GM19463 (cell line): ENCODE measurements at regions not wholly inside any gene's neighbourhood (a gene's known extent, or its start where the extent isn't known, plus 50 kb on each side); places are given as distances from the start of the nearest gene placed in this dataset.

Experiments
- ATAC-seq: cut with Tn5 transposase; IDR thresholded peaks from one replicate; pipeline ENCODE4 v1.9.1; 2021; ENCODE audit warnings: mild to moderate bottlenecking, moderate library complexity; ENCODE audit not compliant: unreplicated experiment

DNA sequence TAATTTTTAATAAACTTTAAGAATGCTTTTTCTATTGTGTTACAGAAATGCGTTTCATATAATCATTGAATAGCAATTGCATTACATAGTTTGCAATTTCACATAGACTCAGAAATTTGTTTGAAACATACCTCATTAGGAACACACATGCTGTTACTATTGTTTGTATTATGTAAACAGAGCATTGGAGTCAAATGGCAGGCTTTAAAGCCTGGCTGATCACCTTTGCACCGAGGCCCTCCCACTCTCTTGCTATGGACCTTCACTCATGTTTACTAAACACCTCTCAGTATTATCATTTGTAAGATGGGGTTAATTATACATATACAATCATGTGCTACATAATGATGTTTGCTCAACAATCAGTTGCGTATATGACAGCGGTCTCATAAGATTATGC, 203.6 kb upstream of the NPSR1 start:
- no peak for ATAC-seq

DNA sequence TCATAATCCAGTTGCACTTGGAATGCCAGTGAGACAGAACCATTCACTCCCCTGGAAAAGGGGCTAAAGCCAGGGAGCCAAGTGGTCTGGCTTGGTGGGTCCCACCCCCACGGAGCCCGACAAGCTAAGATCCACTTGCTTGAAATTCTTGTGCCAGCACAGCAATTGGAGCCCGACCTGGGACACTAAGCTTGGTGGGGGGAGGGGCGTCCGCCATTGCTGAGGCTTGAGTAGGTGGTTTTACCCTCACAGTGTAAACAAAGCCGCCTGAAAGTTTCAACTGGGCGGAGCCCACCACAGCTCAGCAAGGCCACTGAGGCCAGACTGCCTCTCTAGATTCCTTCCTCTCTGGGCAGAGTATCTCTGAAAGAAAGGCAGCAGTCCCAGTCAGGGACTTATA, 200.7 kb upstream of the NPSR1 start:
- no peak for ATAC-seq

DNA sequence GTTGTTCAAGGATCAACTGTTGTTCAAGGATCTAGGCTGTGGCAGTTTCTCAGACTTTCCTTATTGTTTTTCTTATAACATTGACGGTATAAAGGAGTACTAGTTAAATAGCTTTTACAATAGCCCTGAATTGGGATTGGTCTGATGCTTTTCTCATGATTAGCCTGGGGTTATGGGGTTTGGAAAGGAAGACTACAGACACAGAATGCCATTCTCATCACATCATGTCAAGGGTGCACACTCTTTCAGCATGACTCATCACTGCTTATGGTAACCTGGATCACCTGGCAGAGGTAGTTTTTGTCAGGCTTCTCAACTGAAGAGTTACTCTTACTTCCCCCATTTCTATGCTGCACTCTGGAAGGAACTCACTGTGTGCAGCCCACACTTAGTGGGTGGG, 194.2 kb upstream of the NPSR1 start:
- ATAC-seq: no peak

DNA sequence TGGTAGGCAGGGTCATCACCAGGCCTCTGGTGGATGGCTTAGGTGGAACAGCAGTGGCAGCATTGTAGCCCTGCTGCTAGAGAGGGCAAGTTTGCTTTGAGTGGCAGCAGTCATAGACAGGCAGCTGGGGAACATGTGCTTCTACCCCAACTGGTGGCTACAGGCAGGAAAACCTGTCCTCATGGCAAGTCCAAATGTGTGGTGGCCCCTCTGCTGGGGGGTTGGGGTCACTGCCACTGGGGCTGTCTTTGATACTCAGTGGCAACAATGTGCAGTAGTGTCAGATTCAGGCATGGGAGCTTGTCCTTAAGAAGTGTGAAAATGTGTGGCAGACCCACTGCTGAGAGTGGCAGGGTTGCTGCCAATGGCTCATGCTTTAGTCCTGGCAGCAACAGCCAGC, 186.2 kb upstream of the NPSR1 start:
- no peak for ATAC-seq

DNA sequence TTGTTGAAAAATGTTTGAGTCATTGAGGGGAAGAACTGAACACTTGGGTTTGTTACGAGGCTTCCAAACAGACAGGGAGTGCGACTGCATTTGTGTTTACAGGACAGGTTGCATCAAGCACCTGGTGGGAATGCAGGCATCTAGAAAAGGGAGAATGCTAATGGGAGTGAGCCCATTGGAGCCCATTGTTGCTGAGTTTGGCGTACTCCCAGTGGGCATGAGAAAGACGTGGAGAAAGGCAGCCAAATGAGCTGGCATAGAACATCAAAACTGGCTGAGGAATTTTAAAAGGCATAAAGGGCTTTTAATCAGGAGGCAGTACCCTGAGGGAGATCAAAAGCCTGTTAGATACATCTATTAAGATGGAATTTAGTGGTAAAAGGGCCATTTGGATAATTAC, 171.6 kb upstream of the NPSR1 start:
- ATAC-seq: no peak

DNA sequence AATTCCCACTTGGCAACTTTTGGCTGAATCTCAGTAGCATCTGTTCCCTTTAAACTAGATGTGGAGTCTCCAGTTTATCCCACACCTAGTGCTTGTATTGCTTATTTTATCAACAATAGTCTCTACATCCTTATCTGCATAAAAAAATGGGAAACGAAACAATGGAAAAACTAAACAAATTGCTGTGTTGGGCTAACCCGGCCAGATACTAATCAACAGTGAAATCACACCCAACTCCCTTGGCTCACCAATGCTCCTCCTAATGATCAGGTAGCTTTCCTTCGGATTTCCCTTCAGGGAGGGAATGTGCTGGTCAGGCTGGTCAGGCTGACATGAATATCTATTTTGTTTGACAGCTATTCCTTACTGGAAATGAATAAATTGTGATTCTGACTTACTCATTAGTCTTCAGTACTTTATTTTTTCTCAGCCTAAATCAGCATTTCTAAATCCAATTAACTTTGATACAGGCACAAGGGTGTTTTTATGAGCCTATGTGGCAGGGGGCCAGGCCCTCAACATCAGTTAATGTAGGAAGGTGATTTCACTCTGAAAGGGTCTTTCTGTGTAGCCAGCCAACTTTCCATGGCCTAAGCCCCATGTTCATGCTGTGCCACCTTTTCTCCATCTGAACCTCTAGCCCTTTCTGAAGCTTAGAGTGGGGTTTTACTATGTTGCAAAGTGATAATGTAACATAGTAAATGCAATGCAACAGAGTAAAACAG, 170.5 kb upstream of the NPSR1 start:
- ATAC-seq: no peak

DNA sequence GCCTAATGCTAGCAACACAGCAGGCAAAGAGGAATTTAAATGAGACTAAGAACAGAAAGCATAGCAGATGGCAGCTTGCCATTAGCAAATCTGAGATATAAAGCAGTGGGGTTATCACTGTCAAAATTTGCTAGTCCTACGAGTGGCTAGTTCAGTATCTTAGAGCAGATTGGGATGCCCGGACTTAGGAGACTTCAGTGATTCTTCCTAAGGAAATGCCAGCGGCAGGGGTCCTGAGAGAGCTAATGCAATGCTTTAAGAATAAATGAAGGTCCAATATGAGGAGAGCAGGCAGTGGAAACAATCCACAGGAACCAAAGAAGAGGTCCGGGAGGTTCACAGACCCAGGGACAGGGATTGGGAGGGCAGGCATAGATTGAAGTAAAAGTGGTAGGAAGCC, 169.3 kb upstream of the NPSR1 start:
- no peak for ATAC-seq

DNA sequence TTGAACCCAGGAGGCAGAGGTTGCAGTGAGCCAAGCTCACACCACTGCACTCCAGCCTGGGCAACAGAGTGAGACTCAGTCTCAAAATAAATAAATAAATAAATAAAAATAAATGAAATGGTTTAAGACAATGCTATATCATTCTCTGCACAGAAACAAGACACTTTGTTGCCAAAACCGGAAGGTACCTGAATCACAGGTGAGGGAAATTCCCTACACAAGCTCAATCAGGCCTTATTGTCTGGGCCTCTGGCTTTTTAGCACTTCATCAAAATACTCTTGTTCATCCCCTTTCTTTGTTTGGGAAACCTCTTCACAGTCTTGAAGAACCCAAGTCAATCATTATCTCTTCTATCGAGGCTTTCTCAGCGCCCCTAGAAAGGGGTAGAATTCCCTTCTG, 166.1 kb upstream of the NPSR1 start:
- no peak for ATAC-seq

DNA sequence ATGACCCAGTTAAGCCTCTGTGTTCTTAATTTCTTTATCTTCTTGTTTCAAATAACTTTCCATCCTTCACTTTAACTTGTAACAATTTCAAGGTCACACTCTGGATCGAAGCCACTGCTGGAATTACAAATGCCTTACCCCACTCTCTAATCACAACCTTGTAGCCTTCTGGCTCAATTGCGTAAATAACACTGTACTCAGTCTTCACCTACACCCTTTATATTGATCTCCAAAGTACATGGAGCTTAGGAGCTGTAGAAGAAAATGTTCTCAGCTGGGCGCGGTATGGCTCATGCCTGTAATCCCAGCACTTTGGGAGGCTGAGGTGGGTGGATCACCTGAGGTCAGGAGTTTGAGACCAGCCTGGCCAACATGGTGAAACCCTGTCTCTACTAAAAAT, 164.3 kb upstream of the NPSR1 start:
- ATAC-seq: no peak

DNA sequence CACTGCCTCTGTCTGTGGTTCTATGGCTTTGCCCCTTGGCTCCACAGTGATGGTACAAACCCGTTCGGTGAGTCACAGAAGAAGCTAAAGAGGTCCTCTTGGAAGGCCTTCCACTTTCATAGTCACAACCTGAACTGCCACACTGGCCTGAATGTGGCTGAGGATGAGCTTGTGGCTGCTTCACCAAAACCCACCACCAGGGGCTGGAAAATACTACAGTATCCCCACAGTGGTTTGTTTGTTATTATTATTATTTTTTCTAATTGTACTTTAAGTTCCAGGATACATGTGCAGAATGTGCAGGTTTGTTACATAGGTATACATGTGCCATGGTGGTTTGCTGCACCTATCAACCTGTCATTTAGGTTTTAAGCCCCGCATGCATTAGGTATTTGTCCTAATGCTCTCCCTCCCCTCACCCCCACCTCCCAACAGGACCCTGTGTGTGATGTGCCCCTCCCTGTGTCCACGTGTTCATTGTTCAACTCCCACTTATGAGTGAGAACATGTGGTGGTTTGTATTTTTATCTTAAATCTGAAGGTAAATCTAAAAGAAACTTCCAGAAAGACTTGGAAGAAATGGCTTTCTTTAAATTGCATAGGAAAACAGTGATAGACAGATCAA, 160.8 kb upstream of the NPSR1 start:
- no peak for ATAC-seq

DNA sequence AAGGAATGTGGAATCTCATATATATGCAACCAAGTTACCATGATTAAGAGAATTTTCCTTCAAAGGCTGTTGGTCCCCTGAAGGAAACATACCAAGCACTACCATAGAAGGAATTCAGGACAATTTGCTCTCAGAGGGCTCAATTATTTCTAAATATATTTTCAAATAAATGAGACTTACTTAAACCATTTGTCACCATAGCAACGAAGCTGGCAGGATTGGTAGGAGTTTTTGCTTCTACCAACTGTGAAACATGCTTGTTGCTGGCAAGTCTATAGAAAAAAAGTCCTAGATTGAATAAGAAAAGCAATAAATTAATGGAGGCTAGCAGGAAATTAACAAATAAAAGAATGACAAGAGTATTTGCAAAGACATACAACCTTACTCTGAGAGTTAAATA, 156.9 kb upstream of the NPSR1 start:
- ATAC-seq: no peak

DNA sequence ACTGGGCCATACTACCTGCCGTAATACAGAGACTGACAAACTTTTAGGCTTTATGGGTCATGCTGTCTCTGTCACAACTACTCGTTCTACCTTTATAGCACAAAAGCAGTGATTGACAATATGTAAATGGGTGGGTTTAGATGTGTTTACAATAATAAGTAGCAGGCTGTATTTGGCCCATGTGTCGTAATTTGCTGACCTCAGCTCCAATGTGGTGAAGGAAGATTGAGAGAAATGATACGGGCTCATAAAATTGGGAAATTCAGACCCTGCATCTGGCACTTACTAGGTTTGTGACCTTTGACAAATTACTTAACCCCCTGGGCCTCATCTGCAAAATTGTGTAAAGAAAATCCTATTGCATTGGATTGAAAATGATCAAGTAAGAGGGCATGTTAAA, 150.8 kb upstream of the NPSR1 start:
- no peak for ATAC-seq

DNA sequence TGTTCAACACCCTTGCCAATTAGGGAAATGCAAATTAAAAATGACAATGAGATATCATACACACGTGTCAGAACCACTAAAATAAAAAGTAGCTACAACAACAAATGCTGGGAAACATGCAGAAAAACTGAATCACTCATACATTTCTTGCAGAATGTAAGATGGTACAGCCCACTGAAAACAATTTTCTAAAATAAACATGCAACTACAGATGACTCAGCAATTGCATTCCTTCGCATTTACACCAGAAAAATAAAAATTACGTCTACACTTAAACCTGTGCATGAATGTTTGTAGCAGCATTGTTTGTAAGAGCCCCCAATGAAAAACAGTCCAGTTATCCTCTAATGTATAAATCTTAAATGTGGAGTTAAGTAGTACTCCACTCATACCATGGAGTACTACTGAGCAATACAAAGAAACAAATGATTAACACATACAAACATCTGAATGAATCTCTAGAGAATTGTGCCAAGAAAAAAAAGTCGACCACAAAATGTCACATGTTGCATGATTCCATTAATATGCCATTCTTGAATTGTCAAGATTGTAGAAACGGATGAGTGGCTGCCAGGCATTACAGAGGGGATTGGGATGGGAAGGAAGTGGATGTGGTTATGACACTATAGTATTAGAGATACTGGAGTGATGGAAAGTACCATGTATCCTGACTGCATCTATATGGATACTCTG, 134.6 kb upstream of the NPSR1 start:
- no peak for ATAC-seq

DNA sequence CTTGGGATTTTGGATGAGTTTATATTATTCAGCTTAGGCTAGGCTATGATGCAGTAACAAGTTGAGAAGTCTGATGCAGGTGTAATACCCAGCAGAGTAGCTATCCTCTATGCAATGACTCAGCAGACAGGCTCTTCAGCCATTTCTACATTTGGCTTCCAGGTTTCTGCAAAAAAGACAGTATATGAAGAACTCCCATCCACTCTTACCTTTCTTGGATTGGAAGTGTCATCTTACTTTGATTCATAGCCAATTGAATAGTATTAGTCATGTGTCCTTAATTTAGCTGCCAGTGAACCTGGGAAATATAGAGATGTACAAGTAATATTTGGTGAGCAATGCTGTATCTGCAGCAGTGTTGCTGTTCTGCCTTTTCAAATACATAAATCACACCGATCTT, 127.8 kb upstream of the NPSR1 start:
- no peak for ATAC-seq

DNA sequence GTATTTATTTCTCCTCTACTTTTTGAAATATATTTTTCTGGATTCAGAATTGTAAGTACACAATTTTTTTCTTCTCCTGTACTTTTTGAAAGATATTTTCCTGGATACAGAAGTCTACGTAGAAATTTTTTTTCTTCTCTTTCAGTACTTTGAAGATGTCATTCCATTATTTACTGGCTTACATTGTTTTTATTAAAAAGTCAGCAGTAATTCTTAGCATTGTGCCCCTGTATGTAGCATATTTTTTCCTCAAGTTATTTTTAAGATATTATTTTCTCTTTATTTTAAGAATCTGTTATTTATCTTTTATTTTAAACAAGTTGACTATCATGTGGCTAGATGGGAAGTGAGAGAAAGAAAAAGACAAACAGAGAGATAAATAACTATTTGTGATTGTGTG, 119.0 kb upstream of the NPSR1 start:
- no peak for ATAC-seq

DNA sequence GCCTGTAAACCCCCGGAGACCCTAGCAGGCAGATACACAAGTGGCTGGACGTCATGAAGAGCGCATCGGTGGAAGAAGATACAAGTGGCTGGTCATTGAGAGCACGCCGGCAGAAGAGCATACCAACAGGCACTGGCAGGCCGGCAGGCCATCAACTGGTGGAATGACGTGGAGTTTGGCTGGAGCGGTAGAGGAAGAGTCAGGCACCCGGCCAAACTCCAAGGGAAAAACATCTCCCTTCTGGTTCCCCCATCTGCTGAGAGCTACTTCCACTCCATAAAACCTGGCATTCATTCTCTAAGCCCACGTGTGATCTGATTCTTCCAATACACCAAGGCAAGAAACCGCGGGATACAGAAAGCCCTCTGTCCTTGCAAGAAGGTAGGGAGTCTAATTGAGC, 113.4 kb upstream of the NPSR1 start:
- no peak for ATAC-seq

DNA sequence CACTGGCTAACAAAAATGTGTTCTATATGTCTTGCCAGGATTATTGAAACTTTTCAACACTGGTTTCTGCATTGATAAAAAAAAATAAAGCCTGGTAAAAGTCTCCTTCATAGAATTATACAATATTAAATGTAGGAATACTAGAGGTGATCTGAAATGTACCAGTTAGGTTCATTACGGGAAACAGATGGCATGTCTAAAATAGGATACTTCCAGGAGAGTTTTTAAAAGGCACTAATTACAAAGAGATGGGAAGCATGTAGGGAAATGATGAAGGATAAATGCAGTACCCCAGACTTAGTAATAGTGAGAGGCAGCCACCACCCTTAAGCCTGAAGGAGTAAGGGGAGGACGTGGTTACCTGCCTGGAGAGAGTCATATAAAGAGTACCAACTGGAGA, 107.0 kb upstream of the NPSR1 start:
- ATAC-seq: no peak

DNA sequence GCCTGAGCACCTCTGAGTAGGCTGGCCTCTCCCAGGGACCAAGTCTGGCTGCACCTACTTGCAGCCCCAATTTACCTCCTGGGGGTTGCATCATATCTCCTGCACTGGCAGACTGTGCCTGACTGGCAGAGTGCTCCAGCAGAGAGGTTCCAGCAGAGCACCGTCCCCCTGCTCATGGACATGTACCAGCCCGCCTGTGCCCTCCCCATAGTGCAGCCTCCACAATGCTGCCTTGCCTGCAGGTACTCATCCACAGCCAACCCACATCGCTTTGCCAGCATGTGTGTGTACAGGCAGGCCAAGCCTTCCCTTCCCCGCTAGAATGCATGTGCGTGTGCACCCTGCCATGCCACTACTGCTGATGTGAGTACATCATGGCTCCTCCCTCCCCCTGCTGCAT, 105.5 kb upstream of the NPSR1 start:
- ATAC-seq: no peak

DNA sequence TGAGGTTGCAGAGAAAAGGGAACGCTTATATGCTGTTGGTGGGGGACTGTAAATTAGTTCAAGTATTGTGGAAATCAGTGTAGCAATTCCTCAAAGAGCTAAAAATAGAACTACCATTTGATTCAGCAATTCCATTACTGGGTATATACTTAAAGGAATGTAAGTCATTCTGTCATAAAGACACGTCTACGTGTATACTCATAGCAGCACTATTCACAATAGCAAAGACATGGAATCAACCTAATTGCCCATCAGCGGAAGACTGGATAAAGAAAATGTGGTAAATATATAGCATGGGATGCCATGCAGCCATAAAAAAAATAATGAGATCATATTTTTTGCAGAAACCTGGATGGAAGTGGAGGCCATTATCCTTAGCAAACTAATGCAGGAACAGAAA, 100.0 kb upstream of the NPSR1 start:
- ATAC-seq: no peak

DNA sequence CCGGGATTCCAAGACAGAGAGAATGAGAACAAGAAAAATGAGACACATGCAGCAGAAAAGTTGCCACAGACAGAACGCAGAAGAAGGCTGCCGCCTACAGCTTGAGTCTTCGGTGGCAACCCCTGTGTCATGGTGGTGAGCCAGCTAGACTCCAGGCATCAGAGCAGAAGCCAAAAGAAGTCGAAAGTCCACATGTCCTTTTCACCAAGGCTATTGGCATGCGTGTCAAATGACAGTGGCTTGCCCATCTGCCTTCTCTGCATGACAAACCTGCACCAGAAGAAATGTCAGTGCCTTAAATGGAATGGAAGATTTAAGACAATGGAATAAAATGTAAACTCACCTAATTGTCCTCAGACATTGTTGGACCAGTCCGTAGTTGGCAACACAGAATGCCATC, 93.9 kb upstream of the NPSR1 start:
- no peak for ATAC-seq

DNA sequence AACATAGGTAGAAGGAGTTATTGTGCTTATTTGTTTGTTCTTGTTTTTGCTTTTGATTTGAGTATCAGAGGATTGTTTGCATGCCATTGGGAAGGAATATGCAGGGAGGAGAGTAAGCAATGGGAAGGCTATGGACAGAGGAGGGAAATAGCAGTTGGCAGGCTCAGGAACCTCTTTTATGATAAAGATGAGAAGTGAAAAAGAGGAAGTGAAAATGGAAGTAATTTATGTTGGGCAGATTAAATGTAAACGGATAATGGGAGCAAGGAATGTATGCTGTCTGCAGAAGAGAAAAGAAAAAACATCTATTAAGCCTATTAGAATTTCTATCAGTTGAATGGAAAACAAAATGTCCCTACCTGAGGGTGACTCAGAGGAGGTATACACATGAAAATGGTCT, 90.1 kb upstream of the NPSR1 start:
- ATAC-seq: no peak

DNA sequence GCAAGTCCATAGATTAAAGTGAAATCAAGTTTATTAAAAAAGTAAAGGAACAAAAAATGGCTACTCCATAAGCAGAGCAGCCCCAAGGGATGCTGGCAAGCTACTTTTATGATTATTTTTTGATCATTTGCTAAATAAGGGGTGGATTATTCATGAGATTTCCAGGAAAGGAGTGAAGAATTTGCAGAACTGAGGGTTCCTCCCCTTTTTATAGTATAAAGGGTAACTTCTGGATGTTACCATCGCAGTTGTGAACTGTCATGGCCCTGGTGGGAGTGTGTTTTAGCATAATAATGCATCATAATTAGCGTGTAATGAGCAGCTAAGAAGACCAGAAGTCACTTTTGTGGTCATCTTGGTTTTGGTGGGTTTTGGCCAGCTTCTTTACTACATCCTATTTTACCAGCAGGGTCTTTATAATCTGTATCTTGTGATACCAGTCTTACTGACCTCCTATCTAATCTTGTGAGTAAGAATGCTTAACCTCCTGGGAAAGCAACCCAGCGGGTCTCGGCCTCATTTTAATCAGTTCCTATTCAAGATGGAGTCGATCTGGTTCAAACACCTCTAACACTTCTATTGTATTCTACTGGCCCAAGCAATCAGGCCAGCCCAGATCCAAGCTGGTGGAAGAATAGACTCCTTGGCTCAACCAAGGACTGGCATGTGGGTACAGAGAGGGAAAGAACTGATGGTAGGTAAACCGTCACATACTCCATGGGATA, 87.9 kb upstream of the NPSR1 start:
- ATAC-seq: no peak
